GM18909 (cell line): ENCODE measurements at regions not wholly inside any gene's neighbourhood (a gene's known extent, or its start where the extent isn't known, plus 50 kb on each side); places are given as distances from the start of the nearest gene placed in this dataset.
"Not testable (repeated sequence)": the region's sequence is repeated elsewhere in the genome, so short reads cannot be mapped to it uniquely, and the experiment has no call there.

Experiments
- ATAC-seq: cut with Tn5 transposase; IDR thresholded peaks from one replicate; pipeline ENCODE4 v1.9.1; 2021; ENCODE audit warnings: mild to moderate bottlenecking; ENCODE audit not compliant: unreplicated experiment, poor library complexity

DNA sequence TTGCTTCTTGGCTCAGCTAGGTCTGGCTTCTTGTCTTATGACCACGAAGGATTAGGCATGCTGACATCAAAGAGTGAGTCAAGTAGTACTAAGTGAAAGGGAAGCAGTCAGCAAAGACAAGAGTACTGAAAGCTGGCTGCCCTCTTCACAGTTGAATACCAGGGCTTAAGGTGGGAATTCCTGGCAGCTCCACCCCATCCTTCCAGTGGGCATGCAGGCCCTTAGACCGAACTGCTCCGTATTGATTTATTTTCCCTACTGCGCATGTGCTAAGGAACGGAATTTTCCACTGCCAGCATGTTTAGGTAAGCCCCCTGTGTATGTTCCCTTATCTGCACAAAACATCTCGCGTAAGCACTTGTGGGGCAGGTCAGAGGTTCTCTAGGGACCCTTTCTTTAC, 2320.1 kb downstream of the ARAP2 start:
- ATAC-seq = no peak

DNA sequence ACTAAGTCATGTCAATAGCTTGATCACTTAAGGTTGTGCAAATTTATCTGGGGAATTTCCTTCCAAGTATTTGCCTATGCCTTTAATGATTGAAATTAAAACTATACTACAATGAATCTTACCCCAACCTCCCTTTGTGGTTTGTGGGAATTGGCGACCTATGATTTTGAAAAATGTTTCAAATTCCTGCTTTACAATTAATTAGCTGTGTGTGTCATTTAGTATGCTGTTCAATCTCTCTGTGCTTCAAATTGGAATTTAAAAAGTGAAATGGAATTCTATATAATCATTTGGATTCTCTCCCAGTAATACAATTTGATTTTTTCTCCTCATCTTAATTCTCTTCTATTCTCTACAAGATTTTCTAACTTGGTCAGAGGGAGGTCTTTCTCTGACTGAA, 2319.5 kb downstream of the ARAP2 start:
- ATAC-seq = no peak

DNA sequence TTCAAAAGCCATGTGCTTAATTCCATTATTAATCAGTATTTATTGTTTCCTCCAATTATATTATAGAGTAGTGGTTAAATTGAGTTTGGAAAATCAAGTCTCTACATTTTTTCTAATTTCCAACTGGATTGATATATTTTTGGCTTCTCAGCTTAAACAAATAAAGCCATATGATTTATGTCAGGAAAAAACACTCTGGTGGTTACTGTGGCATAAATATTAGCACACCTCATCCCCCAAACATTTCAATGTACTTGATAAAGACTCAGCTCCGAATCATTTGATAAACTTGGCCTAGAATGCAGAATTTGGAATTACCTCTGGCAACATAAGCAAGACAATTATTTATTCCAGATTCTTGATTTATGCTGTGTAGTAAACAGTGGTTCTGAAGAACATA, 2313.8 kb downstream of the ARAP2 start:
- no peak for ATAC-seq

DNA sequence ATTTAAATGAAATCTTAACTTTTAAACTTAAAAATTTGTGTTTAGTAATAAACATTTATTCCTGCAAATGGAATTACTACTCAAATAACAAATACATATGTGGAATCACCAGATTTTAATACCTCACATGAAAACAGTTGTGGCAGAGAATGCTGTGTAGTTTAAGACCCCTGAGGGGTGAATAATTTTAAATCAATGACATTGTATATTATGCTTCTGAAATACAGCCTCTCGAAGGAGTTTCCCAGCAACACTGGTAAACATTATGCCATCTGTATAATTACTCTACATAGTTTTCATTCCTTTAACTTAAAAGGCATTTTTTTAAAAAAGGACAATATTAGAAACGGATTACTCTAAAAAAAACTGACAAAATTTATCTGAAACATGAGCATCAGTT, 2313.3 kb downstream of the ARAP2 start:
- ATAC-seq = no peak

DNA sequence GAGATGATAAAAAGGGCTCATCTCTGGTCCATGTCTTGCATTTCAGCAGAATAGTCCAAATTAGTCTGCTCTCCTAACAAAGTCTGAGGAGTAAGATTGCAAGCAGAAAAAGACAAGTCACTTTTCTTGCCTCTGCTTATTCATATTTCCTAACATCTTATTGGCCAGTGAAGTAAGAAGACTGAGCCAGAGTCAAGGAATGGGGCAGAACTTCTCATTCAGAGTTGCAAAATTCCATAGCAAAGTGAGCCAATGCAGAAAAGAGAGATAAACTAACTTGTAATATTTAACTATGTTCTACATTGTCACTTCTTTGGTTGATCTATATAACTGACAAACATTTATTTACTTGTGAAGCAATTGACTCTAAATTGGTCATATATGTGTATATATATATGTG, 2304.0 kb downstream of the ARAP2 start:
- no peak for ATAC-seq

DNA sequence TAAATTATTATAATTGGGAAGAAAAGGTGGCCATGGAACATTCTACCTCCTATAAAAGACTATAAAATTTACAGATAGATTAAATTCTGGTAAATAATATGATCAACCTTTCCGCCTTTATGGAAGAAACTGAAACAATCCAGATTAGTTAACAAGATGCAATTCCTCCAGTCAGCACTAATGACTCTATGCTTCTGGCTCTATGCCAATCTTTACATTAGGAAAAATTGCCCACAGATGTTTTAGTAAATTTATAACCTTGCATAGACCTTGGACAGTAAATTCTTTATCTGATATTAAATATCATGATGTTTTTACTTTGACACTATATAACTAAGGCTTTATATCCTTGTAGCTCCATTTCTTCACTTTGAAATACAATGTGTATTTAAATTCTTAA, 2302.5 kb downstream of the ARAP2 start:
- ATAC-seq = no peak

DNA sequence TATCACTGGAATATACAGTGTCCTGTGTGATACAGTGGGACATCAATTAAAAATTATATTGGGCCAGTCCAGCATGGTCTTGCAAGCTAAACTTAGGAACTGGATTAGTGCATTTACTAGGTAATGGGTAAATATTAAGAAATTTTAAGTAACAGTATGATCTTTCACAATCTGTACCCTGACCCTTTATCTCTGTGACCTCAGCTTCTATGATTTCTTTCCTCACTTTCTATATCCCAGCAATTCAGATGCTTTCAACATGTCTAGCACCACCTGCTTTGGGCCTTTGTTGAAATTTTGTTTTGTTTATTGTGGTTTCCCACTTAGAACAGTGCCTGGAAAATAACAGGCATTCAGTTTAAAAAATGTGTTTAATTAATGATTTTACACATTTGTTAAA, 2295.4 kb downstream of the ARAP2 start:
- no peak for ATAC-seq

DNA sequence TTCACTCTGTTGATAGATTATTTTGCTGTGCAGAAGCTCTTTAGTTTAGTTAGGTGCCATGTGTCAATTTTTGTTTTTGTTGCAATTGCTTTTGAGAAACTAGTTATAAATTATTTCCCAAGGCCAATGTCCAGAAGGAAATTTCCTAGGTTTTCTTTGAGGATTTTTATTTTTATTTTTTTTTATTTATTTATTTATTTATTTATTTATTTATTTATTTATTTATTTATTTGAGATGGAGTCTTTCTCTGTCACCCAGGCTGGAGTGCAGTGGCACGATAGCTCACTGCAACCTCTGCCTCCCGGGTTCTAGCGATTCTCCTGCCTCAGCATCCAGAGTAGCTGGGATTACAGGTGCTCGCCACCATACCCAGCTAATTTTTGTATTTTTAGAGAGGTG, 2290.5 kb downstream of the ARAP2 start:
- ATAC-seq = not testable (repeated sequence)

DNA sequence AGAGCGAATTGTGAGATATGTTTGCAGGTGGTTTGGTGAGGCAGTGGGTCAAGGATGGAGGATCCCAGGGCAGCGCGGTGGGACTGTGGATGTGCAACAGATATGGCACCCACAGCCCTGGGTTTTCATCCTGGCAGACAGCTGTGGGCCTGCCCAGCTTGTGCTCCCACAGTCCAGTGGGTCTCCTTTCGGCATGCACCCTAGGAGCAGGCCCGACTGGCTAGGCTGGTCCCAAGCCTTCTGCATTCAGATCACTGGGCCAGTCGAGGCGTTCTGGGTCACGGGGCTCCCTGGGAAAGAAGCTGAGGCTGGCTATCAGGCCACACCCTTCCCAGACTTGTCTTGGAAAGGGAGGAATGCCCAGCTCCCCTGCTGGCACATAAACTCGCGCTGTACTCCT, 2289.6 kb downstream of the ARAP2 start:
- ATAC-seq = no peak

DNA sequence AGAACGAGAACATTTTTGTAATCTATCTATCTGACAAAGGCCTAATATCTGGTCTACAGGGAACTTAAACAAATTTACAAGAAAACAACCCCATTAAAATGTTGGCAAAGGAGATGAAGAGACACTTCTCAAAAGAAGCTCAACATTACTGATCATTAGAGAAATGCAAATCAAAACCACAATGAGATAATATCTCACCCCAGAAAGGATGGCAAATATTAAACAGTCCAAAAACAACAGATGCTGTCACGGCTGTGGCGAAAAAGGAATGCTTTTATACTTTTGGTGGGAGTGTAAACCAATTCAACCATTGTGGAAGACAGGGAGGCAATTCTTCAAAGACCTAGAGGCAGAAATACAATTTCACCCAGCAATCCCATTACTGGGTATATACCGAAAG, 2284.8 kb downstream of the ARAP2 start:
- no peak for ATAC-seq

DNA sequence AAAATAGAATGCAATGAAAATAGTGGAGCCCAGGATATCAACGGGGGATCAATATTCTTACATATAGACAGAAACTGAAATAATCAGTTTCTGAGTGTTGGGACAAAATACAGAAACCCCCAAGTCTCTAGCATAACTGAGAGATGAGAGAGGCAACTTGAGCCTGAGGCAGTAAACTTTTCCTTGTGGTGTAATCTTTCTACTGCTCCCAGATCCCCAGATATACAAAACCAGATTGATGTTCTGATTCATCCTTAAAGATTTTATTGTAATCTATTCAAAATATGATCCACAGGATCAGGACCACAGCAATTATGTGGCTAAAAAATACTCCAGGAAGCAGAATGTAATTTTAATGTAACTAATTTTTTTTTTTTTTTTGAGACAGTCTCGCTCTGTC, 2282.6 kb downstream of the ARAP2 start:
- no peak for ATAC-seq

DNA sequence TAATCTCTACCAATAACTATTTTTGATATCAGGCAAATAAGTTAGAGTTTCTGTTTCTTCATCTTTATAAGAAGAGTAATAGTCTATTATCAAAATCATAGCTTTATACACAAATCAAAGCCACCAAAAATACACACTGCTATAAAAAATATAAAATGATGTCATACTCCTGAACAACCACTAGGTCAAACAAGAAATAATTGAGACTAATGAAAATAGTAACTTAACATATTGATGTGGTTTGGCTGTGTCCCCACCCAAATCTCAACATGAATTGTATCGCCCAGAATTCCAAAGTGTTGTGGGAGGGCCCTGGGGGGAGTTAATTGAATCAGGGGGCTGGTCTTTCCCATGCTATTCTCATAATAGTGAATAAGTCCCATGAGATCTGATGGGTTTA, 2277.5 kb downstream of the ARAP2 start:
- ATAC-seq = no peak

DNA sequence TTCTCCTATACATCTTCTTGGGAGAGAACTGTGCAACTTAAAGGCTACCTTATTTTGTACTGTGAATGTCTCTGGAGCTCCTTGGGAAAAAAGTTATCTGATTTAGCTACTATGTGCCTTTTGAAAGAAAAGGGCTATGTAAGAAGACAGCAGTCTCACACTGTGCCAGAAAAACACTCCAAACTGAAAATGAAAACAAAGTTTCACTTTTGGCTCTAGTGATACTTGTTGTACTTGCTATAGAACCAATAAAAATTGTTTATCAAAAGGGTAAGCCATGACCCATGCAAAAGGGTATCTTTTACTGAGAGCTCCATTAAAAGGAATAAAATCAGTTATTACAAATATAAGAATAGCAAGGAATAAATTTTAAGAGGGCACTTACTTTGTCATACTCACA, 2270.0 kb downstream of the ARAP2 start:
- no peak for ATAC-seq

DNA sequence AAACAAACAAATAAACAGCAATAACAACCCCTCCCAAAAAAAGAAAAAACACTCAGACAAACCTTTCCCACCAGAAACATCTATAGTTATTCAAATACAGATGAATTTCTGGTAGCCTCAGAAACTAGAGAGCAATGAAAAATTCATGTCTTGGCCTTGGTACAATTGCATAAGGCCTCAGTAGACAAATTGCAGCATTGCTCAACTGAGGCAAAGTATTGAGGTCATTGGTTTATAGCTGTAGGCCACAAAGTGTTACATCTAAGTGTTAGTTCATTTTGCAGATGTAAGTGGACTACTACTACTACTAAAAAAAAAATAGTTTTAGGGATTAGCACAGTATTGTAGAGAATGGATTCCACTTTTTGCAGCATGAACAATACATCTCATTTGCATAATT, 2268.3 kb downstream of the ARAP2 start:
- ATAC-seq = no peak

DNA sequence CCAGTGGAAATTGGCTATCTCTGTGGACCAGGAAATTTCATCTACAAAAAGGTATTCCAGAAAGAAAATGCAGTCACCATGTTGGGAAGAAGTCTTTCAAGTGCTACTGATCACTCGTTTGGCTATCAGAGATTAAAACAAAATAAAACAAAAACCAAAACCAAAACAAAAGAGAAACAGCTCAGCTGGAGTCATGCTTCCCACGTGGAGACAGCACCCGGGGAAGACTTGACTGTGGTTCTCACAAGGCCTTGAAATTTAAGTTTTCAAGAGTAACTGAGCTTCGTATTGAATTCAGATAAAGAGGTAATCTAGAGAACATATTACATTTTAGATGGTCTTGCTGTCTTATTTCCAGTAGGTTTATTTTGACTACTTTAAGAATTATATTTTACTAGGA, 2264.5 kb downstream of the ARAP2 start:
- ATAC-seq = not testable (repeated sequence)

DNA sequence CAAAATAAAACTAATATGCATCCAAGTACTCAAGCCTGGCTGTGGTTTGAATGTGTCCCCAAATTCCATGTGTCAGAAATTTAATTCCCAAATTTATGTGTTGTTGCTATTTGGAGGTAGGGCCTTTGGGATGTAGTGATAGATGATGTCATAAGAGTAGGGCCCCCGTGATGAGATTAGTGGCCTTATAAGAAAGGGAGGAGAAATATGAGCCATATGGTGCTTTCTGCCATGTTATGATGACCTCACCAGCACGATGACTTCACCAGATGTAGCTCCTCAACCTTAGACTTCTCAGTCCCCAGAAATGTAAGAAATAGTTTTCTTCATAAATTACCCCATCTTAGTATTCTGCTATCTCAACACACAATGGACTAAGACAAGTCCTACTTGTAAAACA, 2264.0 kb downstream of the ARAP2 start:
- no peak for ATAC-seq

DNA sequence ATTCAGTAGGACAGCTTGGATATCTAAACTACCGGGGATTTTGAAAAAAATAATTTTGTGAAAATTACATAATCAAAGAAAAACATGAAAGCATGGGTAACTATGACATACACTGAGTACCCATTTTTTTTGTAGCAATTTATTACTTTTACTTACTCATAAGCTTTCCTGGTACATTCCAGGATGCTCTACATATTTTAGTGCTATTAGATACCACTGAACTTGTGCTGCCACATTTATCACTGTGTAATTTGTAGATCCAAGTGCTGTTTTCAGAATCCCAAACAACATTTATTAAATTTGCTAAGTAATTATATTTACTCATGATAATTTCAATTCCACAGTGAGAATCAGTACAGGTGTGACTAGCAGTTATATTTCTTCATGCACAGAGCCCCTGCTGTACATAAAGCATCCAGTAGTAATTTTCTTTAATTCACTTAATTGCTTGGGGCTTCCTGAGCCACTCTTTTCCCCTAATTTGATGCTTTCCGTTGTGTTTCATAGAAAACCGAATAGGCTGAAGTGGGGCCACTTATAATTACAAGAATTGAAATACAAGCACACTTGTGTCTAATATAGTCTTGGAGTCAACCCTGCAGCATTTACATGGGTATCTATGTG, 2254.4 kb downstream of the ARAP2 start:
- ATAC-seq = no peak

DNA sequence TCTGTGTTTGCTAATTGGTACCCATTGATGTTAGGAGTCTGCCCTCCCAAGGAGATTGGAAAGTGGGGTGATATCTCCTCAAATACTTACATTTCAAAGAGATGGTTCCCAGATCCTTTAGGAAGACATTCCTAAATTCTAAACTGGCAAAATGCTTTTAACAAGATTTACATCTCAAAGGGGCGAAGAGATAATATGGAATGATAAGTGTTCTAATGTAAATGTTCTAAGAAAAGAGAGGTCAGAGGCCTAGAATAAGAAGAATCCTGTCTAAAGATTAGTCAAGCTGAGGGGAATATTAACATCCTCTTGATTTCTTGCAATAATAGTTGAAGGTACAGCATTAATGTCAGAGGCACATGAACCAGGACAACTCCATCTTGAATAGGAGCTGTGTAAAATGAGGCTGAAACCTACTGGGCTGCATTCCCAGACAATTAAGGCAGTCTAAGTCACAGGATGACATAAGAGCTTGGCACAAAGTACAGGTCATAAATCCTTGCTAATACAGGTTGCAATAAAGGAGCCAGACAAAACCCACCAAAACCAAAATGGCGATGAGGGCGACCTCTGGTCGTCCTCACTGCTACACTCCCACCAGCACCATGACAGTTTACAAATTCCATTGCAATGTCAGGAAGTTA, 2248.1 kb downstream of the ARAP2 start:
- no peak for ATAC-seq

DNA sequence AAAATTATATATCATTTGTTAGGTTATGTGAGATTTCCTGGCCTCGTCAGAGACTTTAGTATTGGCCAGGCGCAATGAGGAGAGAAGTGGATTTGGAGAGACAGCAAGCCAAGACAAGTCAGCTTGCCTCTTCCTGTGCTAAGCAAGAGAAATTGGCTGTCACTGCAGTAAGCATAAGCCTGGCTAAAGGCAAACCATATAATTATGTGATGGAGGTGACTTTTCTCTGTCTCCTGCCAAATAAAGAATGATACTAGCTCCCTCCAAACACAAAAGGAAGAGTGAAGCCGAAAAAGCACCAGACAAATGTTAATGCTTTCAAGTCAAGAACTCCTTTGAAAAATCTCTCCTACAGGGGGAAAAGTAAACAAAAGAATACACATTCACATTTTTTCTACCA, 2246.0 kb downstream of the ARAP2 start:
- no peak for ATAC-seq

DNA sequence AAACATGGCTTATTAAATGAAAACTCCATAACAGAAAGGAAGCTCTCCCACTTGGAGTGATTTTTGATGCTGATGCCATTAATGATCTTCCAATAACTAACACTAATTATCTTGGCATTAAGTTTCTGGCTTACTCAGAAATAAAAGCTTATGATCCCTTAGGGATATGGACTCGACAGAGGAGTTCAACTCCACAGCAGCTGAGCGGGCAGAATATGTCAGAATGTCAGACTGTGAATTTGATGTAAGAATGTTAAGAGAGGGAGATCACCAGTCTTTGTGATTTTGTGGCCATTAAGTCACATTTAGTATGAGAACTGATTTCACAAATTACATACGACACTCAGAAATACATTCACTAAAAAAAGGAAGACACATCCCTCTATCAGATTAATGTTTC, 2244.0 kb downstream of the ARAP2 start:
- no peak for ATAC-seq

DNA sequence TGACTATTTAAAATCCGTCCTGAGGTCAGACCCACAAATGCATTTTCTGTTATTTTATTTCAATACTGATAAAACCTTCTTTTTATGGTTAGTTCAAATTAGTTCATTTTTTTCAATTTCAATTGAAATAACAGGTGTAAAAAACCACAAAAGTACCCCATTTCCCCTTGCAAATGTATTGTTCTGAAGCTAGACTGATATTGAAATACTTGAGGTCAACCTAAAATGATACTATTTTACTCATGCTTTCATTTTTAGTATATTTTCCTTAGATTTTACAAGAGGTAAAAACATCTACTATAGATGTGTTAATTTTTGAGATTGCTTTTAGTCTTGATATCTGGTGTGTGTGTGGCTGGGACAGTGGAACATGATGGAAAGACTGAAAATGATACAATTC, 2237.8 kb downstream of the ARAP2 start:
- ATAC-seq = not testable (repeated sequence)

DNA sequence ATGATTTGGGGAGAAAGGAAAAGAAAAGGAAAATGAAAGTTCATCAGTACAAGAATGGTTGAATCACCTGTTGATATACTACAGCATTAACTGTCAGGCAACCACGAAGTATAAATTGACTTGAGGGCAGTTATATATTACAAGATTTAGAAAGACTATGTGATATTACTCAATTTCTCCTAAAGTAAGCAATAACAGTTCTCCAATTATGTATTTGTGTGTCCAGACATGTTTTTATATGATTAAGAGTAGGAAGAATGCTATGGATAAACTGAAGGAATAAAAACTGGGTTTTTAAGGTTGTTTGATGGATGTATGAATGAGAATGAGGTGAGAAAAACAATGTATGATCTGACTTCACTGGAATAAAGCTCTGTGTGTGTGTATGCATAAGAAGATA, 2234.4 kb downstream of the ARAP2 start:
- no peak for ATAC-seq
